IPS-20b (cell line): ENCODE measurements at regions not wholly inside any gene's neighbourhood (a gene's known extent, or its start where the extent isn't known, plus 50 kb on each side); places are given as distances from the start of the nearest gene placed in this dataset.
"Not testable (repeated sequence)": the region's sequence is repeated elsewhere in the genome, so short reads cannot be mapped to it uniquely, and the experiment has no call there.

Experiments used
- H3K27ac ChIP-seq: one replicate; pipeline ENCODE4 v1.5.1; 2013; ENCODE audit warnings: low read length
- H3K27me3 ChIP-seq: 2 replicates; pipeline ENCODE4 v1.6.1; 2013; ENCODE audit warnings: mild to moderate bottlenecking, low read length, inconsistent platforms; ENCODE audit not compliant: insufficient read depth
- H3K36me3 ChIP-seq: 2 replicates; pipeline ENCODE4 v1.6.1; 2013; ENCODE audit warnings: low read depth, mild to moderate bottlenecking, inconsistent platforms, low read length, moderate library complexity; ENCODE audit not compliant: insufficient read depth
- H3K4me1 ChIP-seq: 2 replicates; pipeline ENCODE4 v1.6.1; 2013; ENCODE audit warnings: mild to moderate bottlenecking, control low read depth, inconsistent platforms, low read length, moderate library complexity; ENCODE audit not compliant: insufficient read depth
- H3K4me3 ChIP-seq: 2 replicates; pipeline ENCODE4 v1.5.1; 2013; ENCODE audit warnings: mild to moderate bottlenecking, low read length, inconsistent platforms
- H3K9ac ChIP-seq: 2 replicates; pipeline ENCODE4 v1.6.1; 2013; ENCODE audit warnings: low read depth, mild to moderate bottlenecking, inconsistent platforms, low read length, moderate library complexity
- H3K9me3 ChIP-seq: 2 replicates; pipeline ENCODE4 v1.6.1; 2013; ENCODE audit warnings: mild to moderate bottlenecking, low read depth, low read length, inconsistent platforms; ENCODE audit not compliant: insufficient read depth

- Histone ChIP-seq H3K4me3 (no peak overlapping the region), H3K27ac (no peak overlapping the region), H3K9ac (no peak overlapping the region), H3K27me3 (no peaks in the 10 kb centered on the region), H3K4me1 (no peaks in the 10 kb centered on the region), H3K9me3 (no peaks in the 10 kb centered on the region; the same call in 1 of the 2 replicates), H3K36me3 (no peaks in the 10 kb centered on the region)
Observed at GRCh38 chr2:71965530-71965929, 182.1 kb downstream of the CYP26B1 start.

GRCh38 chr2:71962911-71963694 lies 184.6 kb downstream of the CYP26B1 start:
- Histone ChIP-seq H3K9ac (no peak overlapping the region), H3K9me3 (peaks cover 11% of the 10 kb centered on the region), H3K4me1 (no peaks in the 10 kb centered on the region), H3K36me3 (no peaks in the 10 kb centered on the region), H3K27ac (no peak overlapping the region), H3K4me3 (no peak overlapping the region), H3K27me3 (no peaks in the 10 kb centered on the region)

- Histone ChIP-seq H3K9me3 (peaks cover 19% of the 10 kb centered on the region), H3K4me3 (no peak overlapping the region), H3K4me1 (no peaks in the 10 kb centered on the region), H3K27me3 (no peaks in the 10 kb centered on the region), H3K36me3 (no peaks in the 10 kb centered on the region), H3K27ac (no peak overlapping the region), H3K9ac (no peak overlapping the region)
Observed at GRCh38 chr2:71962350-71962749, 185.3 kb downstream of the CYP26B1 start.

- H3K4me1 ChIP-seq, result no peaks in the 10 kb centered on the region
- H3K9me3 ChIP-seq, result peaks cover 28% of the 10 kb centered on the region
- H3K27me3 ChIP-seq, result no peaks in the 10 kb centered on the region
- no peak overlapping the region for H3K4me3 ChIP-seq
- no peaks in the 10 kb centered on the region for H3K36me3 ChIP-seq
- H3K27ac ChIP-seq, result no peak overlapping the region
- H3K9ac ChIP-seq, result no peak overlapping the region
Observed at GRCh38 chr2:71961289-71962027, 186.2 kb downstream of the CYP26B1 start.

DNA sequence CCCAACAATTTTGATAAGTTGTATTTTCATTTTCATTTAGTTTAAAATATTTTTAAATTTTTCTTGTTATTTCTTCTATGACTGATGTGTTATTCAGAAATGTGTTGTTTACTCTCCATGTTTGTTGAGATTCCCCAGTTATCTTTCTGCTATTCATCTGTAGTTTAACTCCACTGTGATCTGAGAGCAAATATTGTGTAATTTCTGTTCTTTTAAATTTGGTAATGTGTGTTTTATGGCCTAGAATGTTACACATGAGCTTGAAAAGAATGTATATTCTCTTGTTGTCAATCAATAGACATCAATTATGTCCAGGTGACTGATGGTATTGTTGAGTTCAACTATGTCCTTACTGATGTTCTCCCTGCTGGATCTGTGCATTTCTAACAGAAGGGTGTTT lies 188.2 kb downstream of the CYP26B1 start:
- H3K9ac ChIP-seq, result no peak overlapping the region
- no peaks in the 10 kb centered on the region for H3K4me1 ChIP-seq
- H3K4me3 ChIP-seq, result no peak overlapping the region
- peaks cover 34% of the 10 kb centered on the region for H3K9me3 ChIP-seq
- no peak overlapping the region for H3K27ac ChIP-seq
- no peaks in the 10 kb centered on the region for H3K27me3 ChIP-seq
- no peaks in the 10 kb centered on the region for H3K36me3 ChIP-seq

DNA sequence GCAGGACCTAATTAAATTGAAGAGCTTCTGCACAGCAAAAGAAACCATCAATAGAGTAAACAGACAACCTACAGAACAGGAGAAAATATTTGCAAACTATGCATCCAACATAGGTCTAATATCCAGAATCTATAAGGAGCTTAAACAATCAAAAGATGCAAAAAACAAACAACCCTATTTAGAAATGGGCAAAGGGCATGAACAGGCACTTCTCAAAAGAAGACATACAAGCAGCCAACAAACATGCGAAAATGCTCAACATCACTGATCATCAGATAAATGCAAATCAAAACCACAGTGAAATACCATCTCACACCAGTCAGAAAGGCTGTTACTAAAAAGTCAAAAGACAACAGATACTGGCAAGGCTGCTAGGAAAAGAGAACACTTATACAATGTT lies 189.2 kb downstream of the CYP26B1 start:
- not testable (repeated sequence) for H3K4me3 ChIP-seq, H3K4me1 ChIP-seq, H3K9ac ChIP-seq, H3K27me3 ChIP-seq, H3K27ac ChIP-seq, H3K36me3 ChIP-seq
- peaks cover 34% of the 10 kb centered on the region for H3K9me3 ChIP-seq

DNA sequence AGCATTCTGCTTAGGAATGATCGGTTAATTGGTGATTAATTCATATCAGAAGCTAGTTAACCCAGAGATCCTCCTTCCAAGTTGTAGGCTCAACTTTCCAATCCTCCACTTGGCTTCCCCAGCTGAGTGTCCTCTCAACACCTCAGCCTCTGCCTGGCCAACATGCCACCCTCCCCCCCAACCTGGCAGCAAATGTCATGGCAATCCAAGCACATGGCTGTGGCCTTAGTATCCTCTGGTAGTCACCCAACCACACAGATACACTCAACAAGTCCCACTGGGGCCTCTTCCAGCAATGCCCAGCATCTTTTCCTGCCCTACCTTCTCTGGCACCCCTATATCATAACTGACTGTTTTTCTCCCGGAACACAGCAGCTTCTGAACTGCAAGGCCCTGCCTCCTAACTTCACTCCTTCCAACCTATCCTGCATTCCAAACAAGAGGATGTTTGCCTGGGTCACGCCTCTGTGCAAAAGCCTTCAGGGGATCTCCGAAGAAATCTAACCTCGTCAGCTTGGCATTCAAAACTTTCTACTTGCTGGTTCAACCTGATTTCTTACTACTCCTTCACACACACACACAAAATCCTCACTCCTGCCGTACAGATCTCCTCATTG lies 195.0 kb downstream of the CYP26B1 start:
- peaks cover 18% of the 10 kb centered on the region for H3K9me3 ChIP-seq
- H3K9ac ChIP-seq, result no peak overlapping the region
- H3K27me3 ChIP-seq, result no peaks in the 10 kb centered on the region
- H3K36me3 ChIP-seq, result no peaks in the 10 kb centered on the region
- no peak overlapping the region for H3K4me3 ChIP-seq
- H3K27ac ChIP-seq, result no peak overlapping the region
- no peaks in the 10 kb centered on the region for H3K4me1 ChIP-seq

DNA sequence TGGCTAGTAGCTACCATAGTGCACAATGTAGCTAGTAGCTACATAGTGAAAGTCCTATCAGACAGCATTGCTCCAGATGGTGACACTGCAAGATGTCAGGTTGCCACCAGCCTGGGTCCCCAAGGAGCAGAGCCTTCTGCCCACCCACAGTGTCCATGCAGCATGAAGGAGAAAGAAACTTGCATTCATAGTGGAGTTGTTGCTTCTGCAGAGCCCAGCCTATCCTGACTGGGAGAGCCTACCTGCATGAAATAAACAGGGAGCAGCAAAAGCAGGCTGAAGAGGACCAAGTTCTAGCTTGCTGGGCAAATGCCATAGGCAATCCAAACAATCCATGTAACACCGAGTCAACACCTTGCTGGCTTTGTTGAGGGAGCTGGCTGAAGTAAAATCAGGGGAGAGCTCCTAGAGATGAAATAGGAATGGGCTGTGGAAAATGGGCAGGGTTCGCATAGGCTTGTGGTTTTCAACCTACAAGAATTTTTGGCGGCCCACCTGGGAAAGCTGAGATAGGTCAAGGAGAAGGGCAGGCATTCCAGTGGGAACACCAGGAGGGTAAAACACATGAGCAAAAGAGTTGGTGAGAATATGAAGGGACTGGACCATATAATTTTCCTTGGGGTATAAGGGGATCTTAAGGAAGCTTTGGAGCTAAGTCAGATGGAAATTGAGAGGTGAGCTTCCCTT lies 195.8 kb downstream of the CYP26B1 start:
- H3K9ac ChIP-seq, result no peak overlapping the region
- H3K4me1 ChIP-seq, result no peaks in the 10 kb centered on the region
- H3K36me3 ChIP-seq, result no peaks in the 10 kb centered on the region
- no peak overlapping the region for H3K27ac ChIP-seq
- H3K27me3 ChIP-seq, result no peaks in the 10 kb centered on the region
- H3K9me3 ChIP-seq, result peaks cover 10% of the 10 kb centered on the region
- no peak overlapping the region for H3K4me3 ChIP-seq

DNA sequence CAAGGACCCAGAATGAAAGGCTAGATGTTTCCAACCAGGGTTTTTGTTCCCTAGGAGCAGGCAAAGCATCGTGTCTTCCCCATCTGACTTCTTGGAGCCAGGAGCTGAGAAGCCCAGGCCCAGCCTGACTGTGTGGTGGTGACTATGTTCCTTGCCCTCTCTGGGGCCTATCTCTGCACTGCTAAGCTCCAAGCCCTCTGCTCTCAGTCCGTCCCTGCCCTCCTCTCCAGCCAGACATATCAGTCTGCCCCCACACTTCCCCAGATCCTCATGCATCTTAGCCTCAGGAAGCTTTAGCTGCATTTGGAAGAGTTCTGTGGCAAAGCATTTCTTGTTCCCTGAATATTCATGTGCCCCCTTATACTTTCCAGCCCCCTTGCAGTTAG lies 196.6 kb downstream of the CYP26B1 start:
- no peak overlapping the region for H3K4me3 ChIP-seq
- peaks cover 2% of the 10 kb centered on the region; the same call in 1 of the 2 replicates for H3K9me3 ChIP-seq
- no peaks in the 10 kb centered on the region for H3K4me1 ChIP-seq
- no peaks in the 10 kb centered on the region for H3K36me3 ChIP-seq
- H3K27me3 ChIP-seq, result no peaks in the 10 kb centered on the region
- H3K9ac ChIP-seq, result no peak overlapping the region
- H3K27ac ChIP-seq, result no peak overlapping the region

DNA sequence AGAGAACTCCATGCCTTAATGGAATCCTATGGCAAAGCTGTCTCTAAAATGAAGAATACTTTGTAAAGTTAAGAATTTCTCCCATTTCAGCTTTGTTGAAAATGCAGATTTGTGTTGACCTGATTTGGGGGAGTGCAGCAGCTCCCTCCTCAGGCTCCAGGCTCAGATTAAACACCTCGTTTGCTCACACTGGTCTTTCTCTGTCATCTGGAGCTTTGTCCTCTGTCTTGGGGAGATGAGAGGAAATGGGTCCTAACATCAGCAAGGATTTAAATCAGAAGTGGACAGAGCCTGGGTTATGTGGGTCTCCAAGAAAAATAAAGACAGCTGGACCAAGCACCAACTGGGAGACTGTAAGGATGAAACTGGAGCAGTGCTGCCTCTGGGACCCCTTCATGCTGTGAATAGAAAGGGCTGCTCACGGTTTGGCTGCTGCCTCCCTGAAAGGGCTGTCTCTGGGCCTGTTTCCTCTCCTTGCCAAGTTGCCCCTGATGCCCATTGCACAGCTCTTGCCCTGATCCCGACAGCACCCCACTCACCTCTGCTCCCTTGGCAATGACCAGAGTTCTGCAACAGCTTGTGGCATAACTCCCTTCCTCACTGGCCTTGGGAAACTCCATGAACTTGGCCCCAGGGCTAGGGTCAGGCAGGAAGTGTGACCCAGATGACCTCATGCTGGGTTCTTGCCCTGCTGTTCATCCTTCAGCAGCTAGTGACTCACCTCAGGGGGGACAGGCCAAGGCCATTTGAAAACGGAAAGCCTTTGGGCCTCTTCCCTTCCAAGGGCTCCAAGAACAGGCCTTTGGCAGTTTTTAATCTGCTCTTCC lies 197.2 kb downstream of the CYP26B1 start:
- H3K36me3 ChIP-seq, result no peaks in the 10 kb centered on the region
- H3K4me3 ChIP-seq, result no peak overlapping the region
- no peaks in the 10 kb centered on the region for H3K4me1 ChIP-seq
- no peaks in the 10 kb centered on the region for H3K27me3 ChIP-seq
- no peak overlapping the region for H3K9ac ChIP-seq
- no peak overlapping the region for H3K27ac ChIP-seq
- no peaks in the 10 kb centered on the region for H3K9me3 ChIP-seq

GRCh38 chr2:71949537-71949798 lies 198.2 kb downstream of the CYP26B1 start:
- Histone ChIP-seq H3K27me3 (no peaks in the 10 kb centered on the region), H3K9ac (no peak overlapping the region), H3K9me3 (no peaks in the 10 kb centered on the region), H3K36me3 (no peaks in the 10 kb centered on the region), H3K4me3 (no peak overlapping the region), H3K27ac (no peak overlapping the region), H3K4me1 (no peaks in the 10 kb centered on the region)
